Heart left ventricle (tissue), 13 donors: ENCODE measurements at regions not wholly inside any gene's neighbourhood (a gene's known extent, or its start where the extent isn't known, plus 50 kb on each side); places are given as distances from the start of the nearest gene placed in this dataset.

ENCODE experiments used
- CTCF ChIP-seq, 12 donors: fragments of 200-600 bp; sonication (generic) in 4 of 12; IDR thresholded peaks; one replicate each; pipeline versions ENCODE4 v1.5.0 to v1.8.0; 2018 to 2022; ENCODE audit warnings: antibody characterized with exemption in 12 of 12, mild to moderate bottlenecking in 5 of 12
- POLR2A ChIP-seq, 2 donors: fragments of 450-650 bp; IDR thresholded peaks; one replicate each; pipeline ENCODE4 v1.6.1; 2017; ENCODE audit warnings: antibody characterized with exemption in 2 of 2, mild to moderate bottlenecking in 2 of 2, moderate library complexity in 2 of 2
- donor health status: ischemic (EF 13 %, LVEDD 7.1; RV severe dilation, severe dysfunction).
- donor health status: DM: no; HTN: yes; CAD: no.
- donor health status: DM: no; HTN: no; CAD: no.
- donor health status: ischemic (EF 25% LVEDD 6.9; RV normal size, moderate dysfunction).
- donor health status: ischemic (EF 25% LVEDD 5.7; RV mildly dilated, moderate dysfunction).
- donor health status: ischemic (EF 35%, LVEDD 5.7; RV mildly dilated, moderate dysfunction).
- donor health status: nonischemic (EF 11% LVEDD 7.7; RV severe dilation, severe dysfunction).
- donor health status: DM: yes; HTN: yes; CAD: no.
- donor health status: PGD.
- donor health status: ischemic (EF 29% LVEDD 5.4; RV normal size, mild dysfunction).
- donor health status: nonischemic (EF 23%, LVEDD 6.1; RV moderate dilation, normal function).

- no peak for TF ChIP-seq CTCF (IDR thresholded peaks at IDR 0.05)
- no peak for TF ChIP-seq POLR2A (IDR thresholded peaks at IDR 0.05)
Measured at GRCh38 chr2:57957238-57957637, 89.4 kb upstream of the VRK2 start.
